A549 (cell line): ENCODE measurements at regions not wholly inside any gene's neighbourhood (a gene's known extent, or its start where the extent isn't known, plus 50 kb on each side); places are given as distances from the start of the nearest gene placed in this dataset.

Experiments used
- CEBPB ChIP-seq, 2 experiments: fragments of >200 bp in 1 of 2; sonication (Bioruptor Twin) in 1 of 2; formaldehyde crosslinking in 1 of 2; IDR thresholded peaks; 2 replicates each; pipeline ENCODE4 v1.6.1; 2012 to 2016
- CTCF ChIP-seq: fragments of >200 bp; sonication (Bioruptor Twin); formaldehyde crosslinking; IDR thresholded peaks from 3 replicates; pipeline ENCODE4 v1.5.1; 2016
- POLR2A ChIP-seq: IDR thresholded peaks from 2 replicates; pipeline ENCODE4 v1.6.1; 2012; ENCODE audit warnings: mild to moderate bottlenecking, low read length
- POLR2AphosphoS2 ChIP-seq: conservative IDR thresholded peaks from 2 replicates; pipeline ENCODE4 v1.6.1; 2012; ENCODE audit warnings: low read length, improper control_type of control experiment, inconsistent platforms
- TF ChIP-seq, protein P1 (sequence below): fragments of 200-600 bp; sonication (generic); IDR thresholded peaks from 2 replicates; pipeline ENCODE4 v1.6.1; 2016; ENCODE audit warnings: antibody characterized with exemption, mild to moderate bottlenecking, moderate library complexity

- TF ChIP-seq CTCF = no peak
- TF ChIP-seq, protein P1, sequence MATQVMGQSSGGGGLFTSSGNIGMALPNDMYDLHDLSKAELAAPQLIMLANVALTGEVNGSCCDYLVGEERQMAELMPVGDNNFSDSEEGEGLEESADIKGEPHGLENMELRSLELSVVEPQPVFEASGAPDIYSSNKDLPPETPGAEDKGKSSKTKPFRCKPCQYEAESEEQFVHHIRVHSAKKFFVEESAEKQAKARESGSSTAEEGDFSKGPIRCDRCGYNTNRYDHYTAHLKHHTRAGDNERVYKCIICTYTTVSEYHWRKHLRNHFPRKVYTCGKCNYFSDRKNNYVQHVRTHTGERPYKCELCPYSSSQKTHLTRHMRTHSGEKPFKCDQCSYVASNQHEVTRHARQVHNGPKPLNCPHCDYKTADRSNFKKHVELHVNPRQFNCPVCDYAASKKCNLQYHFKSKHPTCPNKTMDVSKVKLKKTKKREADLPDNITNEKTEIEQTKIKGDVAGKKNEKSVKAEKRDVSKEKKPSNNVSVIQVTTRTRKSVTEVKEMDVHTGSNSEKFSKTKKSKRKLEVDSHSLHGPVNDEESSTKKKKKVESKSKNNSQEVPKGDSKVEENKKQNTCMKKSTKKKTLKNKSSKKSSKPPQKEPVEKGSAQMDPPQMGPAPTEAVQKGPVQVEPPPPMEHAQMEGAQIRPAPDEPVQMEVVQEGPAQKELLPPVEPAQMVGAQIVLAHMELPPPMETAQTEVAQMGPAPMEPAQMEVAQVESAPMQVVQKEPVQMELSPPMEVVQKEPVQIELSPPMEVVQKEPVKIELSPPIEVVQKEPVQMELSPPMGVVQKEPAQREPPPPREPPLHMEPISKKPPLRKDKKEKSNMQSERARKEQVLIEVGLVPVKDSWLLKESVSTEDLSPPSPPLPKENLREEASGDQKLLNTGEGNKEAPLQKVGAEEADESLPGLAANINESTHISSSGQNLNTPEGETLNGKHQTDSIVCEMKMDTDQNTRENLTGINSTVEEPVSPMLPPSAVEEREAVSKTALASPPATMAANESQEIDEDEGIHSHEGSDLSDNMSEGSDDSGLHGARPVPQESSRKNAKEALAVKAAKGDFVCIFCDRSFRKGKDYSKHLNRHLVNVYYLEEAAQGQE = no peak
- no peak for TF ChIP-seq POLR2A
- TF ChIP-seq POLR2AphosphoS2 = no peak
- TF ChIP-seq CEBPB (IDR thresholded peaks at IDR 0.05) = no peak
These were observed 109.9 kb upstream of the THBS2 start for GRCh38 chr6:169363590-169363989.
